ENCODE measurements at regions not wholly inside any gene's neighbourhood (a gene's known extent, or its start where the extent isn't known, plus 50 kb on each side); places are given as distances from the start of the nearest gene placed in this dataset.

GRCh38 chr18:6497543-6497942 lies 82.8 kb upstream of the L3MBTL4 start:
- no peak for DNase-seq (ENCODE audit: low spot score)
- TF ChIP-seq CTCF (IDR thresholded peaks at IDR 0.05; ENCODE audit: extremely low read depth, missing control alignments), result no peak

DNA sequence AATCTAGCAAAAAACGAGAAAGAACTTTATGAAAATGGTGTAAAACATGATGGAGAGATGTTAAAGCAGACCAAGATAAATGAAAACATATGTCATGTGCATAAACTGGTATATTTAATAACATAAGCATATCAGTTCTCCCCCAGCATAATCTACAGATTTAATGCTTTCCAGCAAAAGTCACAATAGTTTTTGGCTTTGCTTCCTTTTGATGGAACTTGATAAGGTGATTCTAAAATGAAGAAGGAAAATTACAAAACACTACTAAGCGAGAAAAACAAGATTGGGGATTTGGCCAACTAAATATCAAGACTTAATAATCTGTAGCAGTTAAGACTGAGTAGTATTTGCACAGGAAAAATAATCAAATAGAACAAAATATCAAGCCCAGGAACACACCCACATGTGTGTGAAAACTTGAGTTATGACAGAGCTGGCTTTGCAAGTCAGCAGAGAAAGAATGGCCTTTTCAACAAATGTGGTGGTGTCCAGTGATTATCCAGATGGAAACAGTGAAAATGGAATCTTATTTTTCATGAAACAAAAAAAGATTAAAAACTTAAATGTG lies 83.7 kb upstream of the L3MBTL4 start:
- no peak for TF ChIP-seq CTCF (IDR thresholded peaks at IDR 0.05; ENCODE audit: extremely low read depth, missing control alignments)
- DNase-seq (ENCODE audit: low spot score), result no peak

DNA sequence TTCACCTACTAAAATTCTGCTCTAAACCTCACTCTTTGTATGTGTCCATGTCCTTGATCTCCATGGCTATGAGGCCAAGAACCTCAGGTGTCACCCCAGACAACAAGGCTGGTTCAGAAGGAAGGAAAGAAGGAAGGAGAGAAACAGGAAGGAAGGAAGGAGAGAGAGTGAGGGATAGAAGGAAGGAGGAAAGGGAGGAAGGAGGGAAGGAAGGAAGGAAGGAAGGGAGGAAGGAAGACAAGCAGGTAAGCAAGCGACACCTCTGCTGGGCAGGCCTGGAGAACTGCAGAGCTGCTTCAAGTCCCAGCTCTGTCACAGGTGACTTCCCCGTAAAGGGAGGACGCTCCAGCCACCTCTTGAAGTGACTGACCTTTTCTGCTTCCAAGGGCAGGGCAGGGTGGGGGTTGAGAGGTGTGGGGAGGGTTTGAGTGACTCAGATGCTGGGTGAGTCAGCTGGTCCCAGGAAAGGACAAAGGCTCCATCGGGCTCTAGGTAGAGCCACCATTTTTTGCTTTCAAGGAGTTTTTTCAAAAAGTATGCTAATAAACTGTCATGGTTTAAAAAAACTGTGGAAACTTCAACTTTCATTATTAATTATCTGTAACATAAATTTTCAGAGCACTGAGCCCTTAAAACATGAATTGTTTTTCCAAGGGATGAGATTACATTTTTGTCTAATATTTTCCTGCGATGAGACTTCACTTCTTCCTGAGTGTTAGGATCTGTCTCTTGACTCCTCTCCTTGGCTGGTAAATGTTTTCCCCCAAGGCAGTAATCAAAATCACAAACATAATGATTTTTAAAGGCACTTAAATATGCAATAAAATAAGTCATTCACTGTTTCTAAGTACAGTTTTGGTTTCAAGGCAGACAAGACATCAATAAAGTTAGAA lies 90.1 kb upstream of the L3MBTL4 start:
- TF ChIP-seq CTCF (IDR thresholded peaks at IDR 0.05; ENCODE audit: extremely low read depth, missing control alignments), result no peak
- no peak for DNase-seq (ENCODE audit: low spot score)

DNA sequence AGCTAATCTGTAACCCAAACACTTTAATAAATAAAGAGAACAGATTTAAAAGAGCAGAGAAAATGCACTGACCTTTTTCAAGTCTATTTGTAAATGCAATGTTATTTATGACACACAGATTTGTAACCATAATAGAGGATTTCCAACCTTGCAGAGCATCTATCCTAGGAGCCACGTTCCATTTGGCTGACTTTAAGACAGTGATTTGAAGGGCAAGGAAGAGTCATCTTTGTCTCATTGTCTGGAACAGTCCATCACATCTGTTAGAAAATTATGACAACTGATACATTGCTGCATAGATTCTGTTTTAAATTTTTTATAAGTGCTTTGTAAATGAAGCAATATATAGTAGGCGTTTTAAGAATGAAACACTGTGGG lies 90.8 kb upstream of the L3MBTL4 start:
- TF ChIP-seq CTCF (IDR thresholded peaks at IDR 0.05; ENCODE audit: extremely low read depth, missing control alignments), result no peak
- no peak for DNase-seq (ENCODE audit: low spot score)

DNA sequence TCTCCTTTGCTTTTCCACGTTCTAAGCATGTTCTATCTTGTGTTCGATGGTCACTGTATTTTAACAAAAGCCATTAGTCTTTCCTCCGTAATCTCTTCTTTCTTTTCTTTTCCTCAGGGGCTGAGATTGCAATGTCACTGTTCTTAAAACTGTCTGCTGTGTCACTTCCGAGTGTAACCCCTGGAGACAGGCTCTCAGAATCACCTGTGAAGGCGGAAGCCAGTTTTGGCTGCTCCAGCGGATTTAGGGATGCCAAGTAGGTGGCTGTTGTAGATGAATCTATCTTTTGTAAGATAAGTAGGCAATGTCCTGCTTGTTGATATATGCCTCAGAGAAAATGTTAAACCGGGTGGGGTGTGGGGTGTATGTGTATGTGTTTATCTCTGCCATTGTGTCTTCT lies 94.7 kb upstream of the L3MBTL4 start:
- DNase-seq (ENCODE audit: low spot score), result no peak
- TF ChIP-seq CTCF (IDR thresholded peaks at IDR 0.05; ENCODE audit: extremely low read depth, missing control alignments), result no peak

GRCh38 chr18:6509832-6510231 lies 95.1 kb upstream of the L3MBTL4 start:
- TF ChIP-seq CTCF (IDR thresholded peaks at IDR 0.05; ENCODE audit: extremely low read depth, missing control alignments), result no peak

DNA sequence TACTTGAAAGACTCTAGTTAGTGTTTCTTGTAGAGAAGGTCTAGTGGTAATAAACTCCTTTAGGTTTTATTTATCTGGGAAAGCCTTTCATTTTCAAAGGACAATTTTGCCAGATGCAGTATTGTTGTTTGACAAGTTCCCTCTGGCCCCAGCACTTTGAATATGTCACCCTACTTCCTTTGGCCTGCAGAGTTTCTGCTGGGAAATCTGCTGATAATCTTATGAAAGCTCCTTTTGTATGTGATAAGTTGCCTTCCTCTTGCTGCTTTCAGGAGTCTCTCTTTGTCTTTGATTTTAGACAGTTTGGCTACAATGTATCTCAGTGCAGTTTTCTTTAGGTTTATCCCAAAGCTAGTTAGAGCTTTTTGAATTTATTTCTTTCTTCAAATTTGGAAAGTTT lies 106.2 kb upstream of the L3MBTL4 start:
- DNase-seq (ENCODE audit: low spot score), result no peak
- TF ChIP-seq CTCF (IDR thresholded peaks at IDR 0.05; ENCODE audit: extremely low read depth, missing control alignments), result no peak

More at GRCh38 chr18:6509832-6510231, 95.1 kb upstream of the L3MBTL4 start:
- DNase-seq (ENCODE audit: low spot score), result no peak

All from GM20000 (cell line).